Suppressor macrophage treated with lipopolysaccharide for 1 hour (primary cell): ENCODE measurements at regions not wholly inside any gene's neighbourhood (a gene's known extent, or its start where the extent isn't known, plus 50 kb on each side); places are given as distances from the start of the nearest gene placed in this dataset.
"Not testable (repeated sequence)": the region's sequence is repeated elsewhere in the genome, so short reads cannot be mapped to it uniquely, and the experiment has no call there.

ENCODE experiments used
- DNase-seq, 3 donors: peaks; one replicate each; pipeline ENCODE4 v3.0.0-alpha.2; 2020 to 2022

DNA sequence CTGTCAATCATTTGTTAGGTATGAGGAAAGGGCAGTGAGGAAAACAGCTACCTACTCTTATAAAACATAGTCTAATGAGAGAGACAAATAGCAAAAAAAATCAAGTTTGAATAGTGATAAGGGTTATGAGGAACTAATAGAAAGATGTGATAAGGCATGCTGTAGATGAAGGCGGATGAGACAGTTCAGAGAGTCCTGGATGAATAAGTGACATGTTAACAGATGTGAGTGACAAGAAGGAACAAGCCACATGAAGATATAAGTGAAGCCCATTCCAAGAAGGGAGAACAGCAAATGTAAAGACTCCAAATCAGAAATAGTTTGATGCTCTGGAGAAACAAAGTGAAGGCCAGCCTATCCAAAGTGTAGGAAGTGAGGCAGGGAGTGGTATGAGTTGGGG, 154.1 kb upstream of the SYT10 start:
- DNase-seq = no peak

DNA sequence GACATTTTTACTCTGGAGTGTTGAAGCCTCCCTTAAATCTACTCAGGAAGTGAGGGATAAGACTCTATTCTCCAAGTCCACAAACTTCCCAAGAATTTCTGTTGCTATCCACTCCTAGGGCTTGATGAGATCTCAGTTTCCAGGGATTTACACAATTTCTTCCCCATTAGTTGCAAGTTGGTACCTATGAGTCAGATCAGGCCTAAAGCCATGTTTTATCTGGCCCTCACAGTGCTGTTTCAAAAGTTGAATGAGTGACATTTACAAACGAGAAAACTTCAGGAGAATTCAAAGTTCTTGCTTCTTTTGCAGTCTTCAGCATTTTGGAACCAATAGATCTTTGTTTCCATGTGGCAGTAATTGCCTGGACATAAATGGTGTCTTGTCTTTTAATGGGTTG, 156.4 kb upstream of the SYT10 start:
- DNase-seq = no peak

DNA sequence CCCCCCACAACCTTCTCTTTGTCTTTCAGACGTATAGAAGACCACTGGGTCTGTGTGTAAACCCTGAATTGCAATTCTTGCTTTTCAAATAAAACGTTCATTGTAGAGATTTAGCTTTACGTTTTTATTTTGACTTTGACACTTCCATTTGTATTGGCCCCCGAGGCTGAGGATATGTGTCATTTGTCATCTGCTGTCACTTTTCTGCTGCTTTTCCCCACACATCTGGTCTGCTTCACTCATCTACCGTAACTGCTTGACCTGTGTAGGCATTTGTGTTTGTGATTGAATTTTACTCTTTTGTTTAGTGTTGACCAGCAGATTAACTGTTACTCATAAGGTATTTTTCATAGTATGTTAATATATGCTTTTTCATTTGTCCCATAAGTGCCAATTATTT, 157.2 kb upstream of the SYT10 start:
- DNase-seq = no peak

DNA sequence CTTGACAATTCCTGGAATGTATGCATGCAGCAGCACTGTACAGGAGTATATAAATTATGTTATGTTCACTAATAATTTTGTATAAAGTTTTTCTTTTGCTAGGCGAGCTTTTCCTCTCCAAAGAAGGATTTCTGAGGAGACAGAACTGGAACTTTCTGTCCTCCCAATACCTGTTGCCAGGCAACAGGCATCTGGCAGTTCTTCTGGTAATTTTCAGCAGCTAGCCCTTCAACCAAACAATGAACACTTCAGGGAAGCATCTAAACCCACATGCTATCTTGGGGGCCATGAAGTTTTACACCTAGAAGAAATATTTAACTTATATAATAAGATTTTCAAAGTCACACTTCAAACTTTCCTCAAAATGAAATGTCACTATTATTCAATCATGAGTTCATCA, 162.9 kb upstream of the SYT10 start:
- DNase-seq = no peak

DNA sequence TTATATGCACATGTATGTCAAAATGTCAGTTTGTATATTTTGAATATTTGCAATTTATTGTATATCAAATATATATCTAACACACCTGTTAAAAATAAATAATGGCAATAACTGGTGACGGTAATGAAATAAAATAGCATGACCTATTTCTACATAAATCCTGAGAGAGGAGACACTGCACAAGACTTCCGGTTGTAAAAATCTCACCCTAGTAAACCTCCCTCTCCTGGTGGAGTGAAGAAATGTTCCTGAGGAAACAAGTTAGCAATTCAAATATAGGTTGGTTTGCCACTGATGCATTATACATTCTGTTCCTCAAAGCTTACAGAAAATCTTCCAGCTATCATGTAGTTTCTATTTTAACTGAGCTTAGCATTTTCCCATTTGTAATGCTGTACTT, 166.1 kb upstream of the SYT10 start:
- peak; percentile 13 to 44 (median 34) for DNase-seq

DNA sequence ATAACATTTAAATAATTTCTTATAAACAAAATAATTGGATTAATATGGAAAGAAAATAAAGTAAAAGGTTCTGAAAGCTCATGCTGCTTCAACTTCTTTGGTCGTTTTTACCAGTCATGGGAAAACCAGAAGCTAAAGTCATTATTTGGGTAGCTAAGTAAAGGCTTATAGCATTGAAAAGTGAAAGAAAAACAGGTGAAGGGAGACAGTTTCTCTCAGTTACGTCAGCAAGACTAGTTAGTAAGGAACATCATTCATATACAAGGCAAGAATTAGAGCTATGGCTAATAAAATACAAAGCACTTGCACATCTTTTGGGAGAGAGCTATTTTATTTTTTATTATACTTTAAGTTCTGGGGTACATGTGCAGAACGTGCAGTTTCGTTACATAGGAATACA, 170.3 kb upstream of the SYT10 start:
- DNase-seq = no peak

DNA sequence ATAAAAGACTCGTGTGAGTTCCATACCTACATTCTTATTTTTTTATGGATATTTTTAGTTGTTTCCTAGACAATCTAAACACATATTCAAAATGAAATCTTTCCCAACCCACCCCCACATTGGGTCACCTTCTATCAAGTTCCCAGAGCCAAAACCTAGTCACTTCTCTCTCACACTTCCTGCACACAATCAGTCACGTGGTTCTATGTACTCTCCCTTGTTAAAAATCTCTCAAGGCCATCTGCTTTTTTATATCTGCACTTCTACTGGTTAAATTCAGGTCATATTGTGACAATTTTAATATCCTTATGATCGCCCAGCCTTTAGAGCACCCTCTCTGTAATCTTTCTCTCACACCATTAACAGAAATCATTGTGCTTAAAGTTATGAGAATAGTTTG, 175.0 kb upstream of the SYT10 start:
- no peak for DNase-seq

DNA sequence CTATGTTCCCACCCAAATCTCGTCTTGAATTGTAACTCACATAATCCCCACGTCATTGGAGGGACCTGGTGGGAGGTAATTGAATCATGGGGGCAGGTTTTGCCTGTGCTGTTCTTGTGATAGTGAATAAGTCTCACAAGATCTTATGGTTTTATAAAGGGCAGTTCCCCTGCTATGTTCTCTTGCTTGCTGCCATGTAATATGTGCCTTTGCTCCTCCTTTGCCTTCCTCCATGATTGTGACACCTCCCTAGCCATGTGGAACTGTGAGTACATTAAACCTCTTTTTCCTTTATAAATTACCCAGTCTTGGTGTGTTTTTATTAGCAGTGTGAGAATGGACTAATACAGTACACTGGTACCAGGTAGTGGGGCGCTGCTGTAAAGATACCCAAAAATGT, 177.6 kb upstream of the SYT10 start:
- DNase-seq = no peak

DNA sequence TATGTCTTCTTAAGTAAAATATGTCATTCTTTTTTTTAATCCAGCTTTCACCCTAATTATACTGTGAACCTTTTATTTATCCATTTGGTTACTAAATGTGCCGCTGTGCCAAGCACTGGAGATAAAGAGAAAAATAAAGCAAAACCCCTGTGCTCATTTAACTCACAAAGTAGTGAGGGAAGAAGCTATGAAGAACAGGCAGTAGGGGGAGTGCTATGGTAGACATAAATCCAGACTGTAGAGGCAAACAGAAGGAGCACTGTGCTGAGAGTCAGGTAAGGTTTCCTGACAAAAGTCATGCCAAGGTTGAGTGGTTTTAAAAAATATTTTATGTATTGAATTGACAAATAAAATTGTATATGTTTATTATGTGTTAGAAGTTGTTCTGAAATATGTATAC, 188.5 kb upstream of the SYT10 start:
- DNase-seq = no peak

DNA sequence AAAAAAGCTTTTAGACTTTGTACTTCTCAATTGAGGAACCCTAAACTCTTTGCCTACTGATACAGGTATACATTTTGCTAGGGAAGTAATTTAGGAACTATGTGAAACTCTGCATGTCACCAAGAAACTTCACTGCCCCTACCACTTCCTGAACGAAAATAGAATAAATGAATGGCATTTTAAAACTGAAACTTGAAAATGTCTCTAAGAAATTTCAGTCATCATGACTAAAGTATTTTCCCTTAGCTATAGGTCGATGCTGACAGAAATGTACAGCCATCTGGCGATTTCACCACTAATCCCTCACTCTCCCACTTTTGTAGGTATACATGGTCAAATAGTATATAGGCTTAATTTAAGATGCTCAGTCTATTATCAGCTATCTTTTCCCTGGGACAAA, 194.9 kb upstream of the SYT10 start:
- DNase-seq = peak in 1 of 3 donors; percentile 3

DNA sequence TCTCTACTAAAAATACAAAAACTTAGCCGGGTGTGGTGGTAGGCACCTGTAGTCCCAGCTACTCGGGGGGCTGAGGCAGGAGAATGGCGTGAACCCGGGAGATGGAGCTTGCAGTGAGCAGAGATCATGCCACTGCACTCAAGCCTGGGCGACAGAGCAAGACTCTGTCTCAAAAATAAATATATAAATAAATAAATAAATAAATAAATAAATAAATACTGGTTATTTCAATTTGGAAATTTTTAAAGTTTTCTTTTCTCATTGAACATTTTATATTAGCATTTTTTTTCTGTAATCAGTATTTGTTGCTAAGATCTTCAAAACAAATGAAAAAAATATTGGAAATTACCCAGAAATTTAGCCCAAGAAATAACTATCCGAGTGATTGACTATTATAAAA, 197.3 kb upstream of the SYT10 start:
- not testable (repeated sequence) for DNase-seq

DNA sequence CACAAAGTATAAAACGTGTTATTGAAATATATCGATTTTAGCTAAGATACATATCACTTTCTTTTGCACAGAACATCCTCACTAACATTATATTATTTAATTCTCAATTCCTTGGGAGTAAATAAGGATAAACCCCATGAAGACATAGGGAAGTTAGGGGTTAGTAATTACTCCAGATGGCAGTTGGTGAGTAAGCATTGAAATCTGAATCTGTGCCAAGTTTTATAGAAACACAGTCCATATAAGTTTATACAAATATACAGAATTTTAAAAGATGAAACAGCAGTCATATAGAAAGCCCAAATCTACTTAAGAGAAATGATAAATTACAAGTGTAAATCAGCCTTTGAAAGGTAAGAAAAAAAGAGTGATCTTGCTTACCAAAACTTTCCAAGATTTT, 200.4 kb upstream of the SYT10 start:
- peak in 2 of 3 donors; percentile 24 to 26 for DNase-seq

DNA sequence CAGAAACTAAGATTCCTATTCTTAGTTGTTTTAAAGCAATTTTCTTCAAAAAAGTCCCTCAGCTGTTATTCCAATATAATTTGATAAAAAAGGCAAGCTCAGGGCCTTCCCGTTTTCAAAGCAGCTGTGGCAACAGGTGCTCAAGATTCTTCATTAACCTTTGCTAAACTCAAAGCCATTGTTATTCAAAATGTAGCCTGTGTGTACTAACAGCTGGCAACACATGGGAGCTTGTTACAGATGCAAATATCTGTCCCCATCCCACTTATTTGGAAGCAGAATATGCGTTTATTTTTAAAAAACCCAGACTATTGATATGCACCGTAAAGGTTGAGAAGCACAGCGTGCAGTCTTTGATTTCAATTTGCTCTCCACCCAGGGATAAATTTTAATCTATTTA, 210.4 kb upstream of the SYT10 start:
- no peak for DNase-seq

DNA sequence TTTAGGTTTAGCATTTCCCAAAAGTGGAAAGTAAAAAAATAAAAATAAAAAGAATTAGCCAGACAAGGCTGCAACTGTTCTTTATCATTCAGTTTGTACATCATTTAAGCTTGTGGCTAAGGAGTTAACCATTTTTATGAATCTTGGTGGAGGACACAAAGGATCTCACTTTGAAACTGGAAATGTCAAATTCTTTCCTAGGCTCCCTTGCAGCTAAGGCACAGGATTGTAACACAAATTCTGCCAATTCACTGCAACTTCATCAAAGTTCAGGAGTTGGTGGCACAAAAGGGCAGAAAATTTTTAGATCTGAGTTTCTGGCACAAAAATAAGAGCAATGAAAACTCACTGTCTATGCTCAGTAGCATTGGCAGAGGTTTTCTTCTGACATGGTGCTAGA, 211.2 kb upstream of the SYT10 start:
- no peak for DNase-seq

DNA sequence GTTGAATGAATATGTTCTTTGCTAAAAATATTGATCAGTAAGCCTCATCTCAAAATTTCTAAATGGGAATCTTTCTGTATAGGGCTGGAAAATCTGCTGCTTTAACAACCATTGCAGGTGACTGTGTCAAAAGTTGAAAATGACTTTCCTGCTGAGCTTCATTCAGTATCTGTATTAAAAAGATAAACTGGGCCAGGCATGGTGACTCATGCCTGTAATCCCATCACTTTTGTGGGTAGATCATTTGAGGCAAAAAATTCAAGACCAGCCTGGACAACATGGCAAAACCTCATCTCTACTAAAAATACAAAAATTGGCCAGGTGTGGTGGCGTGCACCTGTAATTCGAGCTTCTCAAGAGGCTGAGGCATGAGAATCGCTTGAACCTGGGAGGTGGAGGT, 213.7 kb upstream of the SYT10 start:
- DNase-seq = no peak

DNA sequence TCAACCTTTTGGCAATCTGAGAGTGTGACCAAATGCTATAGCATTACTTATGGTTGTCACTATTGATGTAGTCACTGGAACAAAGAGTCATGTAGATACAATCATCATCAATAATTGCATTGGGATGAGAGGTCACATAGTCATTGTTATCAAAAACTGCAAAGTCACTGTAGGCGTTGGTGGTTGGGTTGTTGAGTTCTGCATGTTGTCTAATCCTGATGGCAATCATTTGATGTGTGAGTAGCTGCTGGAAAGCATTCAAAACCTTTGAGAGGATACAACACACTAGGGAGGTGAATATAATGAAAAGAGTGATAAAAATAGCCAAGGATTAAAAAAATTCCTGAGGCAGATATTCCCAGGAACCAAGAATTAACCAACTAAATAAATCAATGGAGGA, 214.7 kb upstream of the SYT10 start:
- DNase-seq = no peak

DNA sequence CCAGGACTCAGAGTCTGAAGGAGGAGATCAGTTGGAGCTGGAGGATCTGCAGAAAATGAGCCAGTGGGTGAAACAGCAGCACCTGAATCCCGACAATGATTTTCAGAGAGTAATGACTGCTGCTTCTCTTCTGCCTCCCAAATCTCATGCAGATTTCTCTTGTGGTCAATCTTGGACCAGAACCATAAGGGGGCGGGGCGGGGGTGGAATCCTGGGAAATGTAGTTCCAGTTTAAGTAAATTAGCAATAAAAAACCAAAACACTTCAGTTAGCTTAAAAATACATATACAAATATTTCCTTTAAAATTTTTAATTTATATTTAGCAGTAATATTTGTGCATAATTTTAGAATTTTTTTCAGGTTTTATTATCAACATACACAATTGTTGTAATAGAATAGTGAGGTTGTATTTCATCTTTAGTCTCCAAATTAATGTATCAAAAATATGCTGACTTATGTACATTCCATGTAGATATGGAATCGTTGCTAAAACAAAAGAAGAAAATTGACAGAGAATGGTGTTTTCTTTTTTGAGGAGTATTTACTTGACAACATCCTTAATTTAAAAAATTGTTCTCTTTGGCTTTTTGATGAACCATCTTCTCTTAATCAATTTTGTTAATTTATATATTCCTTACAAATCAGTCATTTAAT, 223.5 kb upstream of the SYT10 start:
- DNase-seq = no peak

DNA sequence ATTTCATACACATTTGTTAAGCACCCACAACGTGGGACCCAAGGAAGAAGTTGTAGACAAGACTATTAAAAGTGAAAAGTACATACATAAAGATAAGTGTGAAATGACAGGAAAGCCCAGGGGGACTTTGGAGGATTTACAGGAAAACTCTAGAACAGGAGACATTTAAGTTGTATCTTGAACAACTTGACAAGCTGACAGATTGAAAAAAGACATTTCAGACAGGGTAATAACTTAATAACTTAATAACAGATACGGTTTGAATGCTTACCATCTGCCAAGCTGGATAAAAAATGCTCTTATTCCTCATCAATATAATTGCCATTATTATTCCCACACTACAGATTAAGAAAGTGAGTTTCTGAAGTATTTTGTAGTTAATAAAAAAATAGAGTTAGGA, 229.7 kb upstream of the SYT10 start:
- no peak for DNase-seq

DNA sequence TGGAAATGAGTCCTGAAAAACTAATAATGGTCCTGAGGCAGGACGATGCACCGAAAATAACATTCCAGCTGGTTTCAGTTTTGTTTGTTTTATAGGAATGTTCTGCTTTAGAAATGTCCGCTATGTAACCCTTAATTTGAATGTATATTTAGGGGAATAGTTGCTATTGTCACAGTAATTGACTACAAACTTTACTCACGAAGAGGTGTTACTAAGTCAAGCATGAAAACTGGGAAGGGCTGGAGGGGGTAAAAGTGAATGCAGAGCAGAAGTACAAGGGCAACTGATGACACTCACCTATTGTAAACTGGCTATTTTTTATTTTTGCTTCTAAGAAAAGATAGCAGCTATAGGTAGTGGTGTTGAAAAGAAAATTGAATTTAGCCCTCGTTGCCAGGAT, 230.7 kb upstream of the SYT10 start:
- DNase-seq = no peak

DNA sequence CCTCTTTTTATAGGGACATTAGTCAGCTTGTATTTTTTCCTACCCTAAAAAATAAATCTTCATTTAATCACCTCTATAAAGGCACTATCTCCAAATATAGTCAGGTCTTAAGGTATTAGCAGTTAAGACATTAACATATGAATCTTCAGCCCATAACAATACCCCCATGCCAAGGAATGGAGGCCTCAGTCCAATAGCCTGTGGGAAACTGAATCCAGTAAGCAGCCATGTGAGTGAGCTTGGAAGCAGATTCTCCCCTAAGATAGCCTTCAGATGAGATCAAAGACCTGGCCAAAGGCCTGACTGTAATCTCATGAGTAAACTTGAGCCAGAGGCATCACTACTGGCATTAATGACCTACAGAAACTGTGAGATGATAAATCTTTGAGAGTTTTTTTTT, 232.1 kb upstream of the SYT10 start:
- no peak for DNase-seq

DNA sequence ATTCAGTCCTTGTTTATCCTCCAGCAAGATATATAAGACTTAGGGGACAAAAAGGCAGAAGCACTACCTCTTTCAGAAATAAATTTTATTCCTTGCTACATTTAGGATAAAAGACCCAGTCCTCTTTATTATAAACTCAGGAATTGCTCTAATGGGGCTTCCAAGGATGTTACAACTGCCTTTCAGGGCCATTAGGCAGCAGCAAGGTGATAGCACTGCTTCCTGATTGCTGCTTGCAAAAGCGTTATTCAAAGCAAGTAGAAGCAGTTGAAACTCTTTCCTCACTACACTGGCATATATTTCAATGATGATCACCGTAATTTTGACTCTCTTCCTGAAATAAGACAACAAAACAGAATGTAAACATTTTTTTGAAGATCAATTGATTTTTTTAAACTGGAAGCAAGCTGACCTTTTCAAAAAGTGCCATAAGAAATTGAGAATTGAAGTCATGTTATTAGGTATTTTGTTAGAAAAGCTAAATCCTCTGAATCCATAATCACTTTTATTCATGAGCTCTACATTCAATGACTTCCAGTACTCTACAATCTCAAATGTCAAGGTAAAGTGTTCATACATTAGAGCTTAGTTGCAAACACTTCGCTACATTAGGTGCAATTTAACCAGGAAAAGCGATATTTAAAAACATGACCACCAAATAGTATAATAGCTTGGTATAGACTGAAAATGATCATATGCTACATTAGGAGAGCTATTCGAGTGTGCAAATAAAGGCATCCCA, 233.4 kb upstream of the SYT10 start:
- DNase-seq = no peak

DNA sequence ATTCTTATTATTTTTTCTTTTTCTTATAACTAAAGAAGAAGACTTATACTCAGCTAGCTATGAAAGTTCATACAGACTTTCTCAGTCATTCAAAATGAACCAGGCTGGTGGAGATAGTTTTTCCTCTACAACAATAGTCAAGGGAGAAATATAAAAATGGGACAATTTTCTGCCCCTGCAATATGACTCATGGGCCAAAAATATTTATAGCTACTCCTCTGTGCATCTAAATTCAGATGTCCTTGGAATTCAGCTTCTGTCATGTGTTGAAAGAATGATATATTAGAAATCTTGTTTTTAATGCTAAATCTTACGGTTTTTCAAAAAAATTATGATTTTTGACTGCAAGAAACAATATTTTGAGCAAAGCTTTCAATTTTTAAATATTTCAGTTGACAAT, 237.2 kb upstream of the SYT10 start:
- no peak for DNase-seq

DNA sequence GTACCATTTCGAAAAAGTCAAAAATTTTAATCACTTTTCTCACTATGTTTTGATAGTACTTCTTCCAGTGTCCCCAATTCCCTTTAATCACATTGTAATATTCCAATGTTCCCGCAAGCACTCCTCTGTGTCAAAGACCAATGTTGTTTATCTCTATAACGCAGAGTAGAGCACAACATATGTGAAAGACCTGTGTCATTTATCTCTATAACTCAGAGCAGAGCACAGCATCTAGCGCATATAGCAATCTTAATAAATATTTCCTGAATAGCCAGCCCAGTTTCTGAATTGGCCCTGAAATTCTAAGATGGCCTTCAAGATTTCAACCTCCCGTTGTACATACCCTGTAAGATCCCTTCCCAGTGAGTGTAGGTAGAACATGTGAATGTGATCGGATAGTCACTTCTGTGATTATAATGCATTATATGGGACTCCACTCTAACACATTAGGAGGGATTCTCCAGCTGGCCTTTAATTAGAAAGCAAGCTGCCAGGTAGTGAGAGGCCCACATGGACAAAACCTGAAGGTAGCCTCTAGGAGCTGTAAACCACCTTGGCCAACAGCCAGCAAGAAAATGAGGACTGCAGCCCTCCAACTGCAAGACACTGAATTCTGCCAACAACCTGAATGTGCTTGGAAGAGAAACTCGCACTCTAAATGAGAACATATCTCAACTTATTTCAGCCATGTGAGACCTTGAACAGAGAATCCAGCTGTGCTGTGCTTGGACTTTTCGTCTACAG, 238.8 kb upstream of the SYT10 start:
- DNase-seq = no peak

DNA sequence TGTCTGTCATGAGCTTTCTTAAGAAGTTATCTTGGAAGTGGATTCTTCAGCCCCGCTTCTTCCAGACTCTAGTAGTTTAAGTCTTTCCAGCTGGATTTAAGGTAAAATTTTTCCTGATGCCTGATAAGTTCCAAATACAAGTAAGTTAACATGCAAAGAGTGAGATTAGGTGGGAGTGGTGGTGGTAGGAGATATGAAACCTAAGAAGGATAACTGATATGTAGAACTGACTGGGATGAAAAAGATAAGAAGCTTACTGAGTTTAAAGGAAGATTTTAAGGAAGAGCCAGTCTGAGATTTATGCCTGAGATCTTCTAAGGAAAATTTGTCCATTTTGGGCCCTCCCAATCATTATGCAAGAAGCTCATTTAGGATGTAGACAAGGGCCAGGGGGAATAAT, 250.9 kb upstream of the SYT10 start:
- DNase-seq = no peak
